ENCODE measurements at regions not wholly inside any gene's neighbourhood (a gene's known extent, or its start where the extent isn't known, plus 50 kb on each side); places are given as distances from the start of the nearest gene placed in this dataset.
"Not testable (repeated sequence)": the region's sequence is repeated elsewhere in the genome, so short reads cannot be mapped to it uniquely, and the experiment has no call there.

DNA sequence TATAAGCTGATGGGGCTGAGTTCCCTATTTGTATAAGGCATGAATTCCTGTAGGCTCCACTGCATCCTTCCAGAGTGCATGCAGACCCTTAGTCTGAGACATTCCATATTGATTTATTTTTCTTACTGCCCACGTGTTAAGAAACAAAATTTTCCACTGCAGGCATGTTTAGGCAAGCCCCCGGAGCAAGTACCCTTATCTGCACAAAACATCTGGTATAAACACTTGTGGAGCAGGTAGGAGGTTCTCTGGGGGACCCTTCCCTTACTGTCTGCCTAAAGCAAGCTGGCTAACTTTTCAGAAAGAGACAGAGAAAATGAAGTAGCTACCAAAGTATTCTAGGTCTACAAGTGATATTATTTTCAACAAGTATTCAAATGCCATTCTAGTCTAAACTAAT, 571.0 kb upstream of the TPTE start:
- TF ChIP-seq, protein P1, sequence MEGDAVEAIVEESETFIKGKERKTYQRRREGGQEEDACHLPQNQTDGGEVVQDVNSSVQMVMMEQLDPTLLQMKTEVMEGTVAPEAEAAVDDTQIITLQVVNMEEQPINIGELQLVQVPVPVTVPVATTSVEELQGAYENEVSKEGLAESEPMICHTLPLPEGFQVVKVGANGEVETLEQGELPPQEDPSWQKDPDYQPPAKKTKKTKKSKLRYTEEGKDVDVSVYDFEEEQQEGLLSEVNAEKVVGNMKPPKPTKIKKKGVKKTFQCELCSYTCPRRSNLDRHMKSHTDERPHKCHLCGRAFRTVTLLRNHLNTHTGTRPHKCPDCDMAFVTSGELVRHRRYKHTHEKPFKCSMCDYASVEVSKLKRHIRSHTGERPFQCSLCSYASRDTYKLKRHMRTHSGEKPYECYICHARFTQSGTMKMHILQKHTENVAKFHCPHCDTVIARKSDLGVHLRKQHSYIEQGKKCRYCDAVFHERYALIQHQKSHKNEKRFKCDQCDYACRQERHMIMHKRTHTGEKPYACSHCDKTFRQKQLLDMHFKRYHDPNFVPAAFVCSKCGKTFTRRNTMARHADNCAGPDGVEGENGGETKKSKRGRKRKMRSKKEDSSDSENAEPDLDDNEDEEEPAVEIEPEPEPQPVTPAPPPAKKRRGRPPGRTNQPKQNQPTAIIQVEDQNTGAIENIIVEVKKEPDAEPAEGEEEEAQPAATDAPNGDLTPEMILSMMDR (IDR thresholded peaks at IDR 0.05), result not testable (repeated sequence)
- not testable (repeated sequence) for TF ChIP-seq MAFK (IDR thresholded peaks at IDR 0.05; ENCODE audit: partially characterized antibody)
